HUES6 (cell line): ENCODE measurements at regions not wholly inside any gene's neighbourhood (a gene's known extent, or its start where the extent isn't known, plus 50 kb on each side); places are given as distances from the start of the nearest gene placed in this dataset.

Experiments used
- H3K27ac ChIP-seq: 2 replicates; pipeline ENCODE4 v1.7.0; 2013; ENCODE audit warnings: low read depth, mild to moderate bottlenecking, low read length, inconsistent platforms
- H3K27me3 ChIP-seq: 2 replicates; pipeline ENCODE4 v1.6.1; 2013; ENCODE audit warnings: low read length; ENCODE audit not compliant: control insufficient read depth, insufficient read depth
- H3K36me3 ChIP-seq: 2 replicates; pipeline ENCODE4 v1.6.1; 2013; ENCODE audit warnings: low read length; ENCODE audit not compliant: control insufficient read depth, insufficient read depth
- H3K4me1 ChIP-seq: 2 replicates; pipeline ENCODE4 v1.6.1; 2013; ENCODE audit warnings: low read length; ENCODE audit not compliant: control insufficient read depth, insufficient read depth
- H3K4me3 ChIP-seq: 2 replicates; pipeline ENCODE4 v1.5.1; 2013; ENCODE audit warnings: low read depth, low read length
- H3K9ac ChIP-seq: one replicate; pipeline ENCODE4 v1.6.1; 2013; ENCODE audit warnings: mild to moderate bottlenecking, low read length
- H3K9me3 ChIP-seq: 2 replicates; pipeline ENCODE4 v1.6.1; 2013; ENCODE audit warnings: low read depth, low read length; ENCODE audit not compliant: control insufficient read depth, insufficient read depth

DNA sequence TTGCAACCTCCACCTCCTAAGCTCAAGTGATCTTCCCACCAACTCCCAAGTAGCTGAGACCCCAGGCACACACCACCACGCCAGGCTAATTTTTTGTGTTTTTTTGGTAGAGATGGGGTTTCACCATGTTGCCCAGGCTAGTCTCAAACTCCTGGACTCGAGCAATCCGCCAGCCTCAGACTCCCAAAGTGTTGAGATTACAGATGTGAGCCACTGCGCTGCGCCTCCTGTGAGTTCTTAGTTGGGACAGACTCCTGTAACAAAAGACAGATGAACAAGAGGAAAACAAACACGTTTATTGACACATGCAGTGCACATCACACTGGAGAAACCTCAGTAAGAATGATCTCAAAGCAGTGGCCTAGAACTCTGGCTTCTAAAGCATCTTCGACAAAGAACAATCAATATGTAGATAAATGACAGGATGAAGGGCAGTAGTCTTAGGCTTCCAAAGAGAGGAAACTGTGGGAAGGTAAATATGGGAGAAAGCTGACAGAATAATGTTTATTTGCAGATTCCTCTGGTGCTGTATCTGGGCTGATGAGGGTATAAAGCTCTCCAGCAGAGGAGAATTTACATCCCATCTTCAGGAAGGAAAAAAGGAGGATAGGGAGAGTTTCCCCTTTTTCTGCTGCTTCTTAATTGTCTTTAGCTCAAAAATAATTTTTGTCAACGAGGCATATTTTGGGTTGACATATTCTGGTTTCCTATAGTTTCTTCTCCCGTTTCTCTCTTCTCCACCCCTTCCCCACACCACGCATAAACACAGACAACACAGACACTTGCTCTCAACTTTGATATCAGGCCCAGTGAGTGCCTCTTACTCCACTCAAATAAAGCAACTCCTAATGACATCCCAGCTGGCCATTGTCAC lies 84.7 kb upstream of the TNFAIP3 start:
- H3K9me3 ChIP-seq, result no peaks in the 10 kb centered on the region
- H3K36me3 ChIP-seq, result no peaks in the 10 kb centered on the region
- H3K4me1 ChIP-seq, result no peaks in the 10 kb centered on the region; the same call in 1 of the 2 replicates
- H3K4me3 ChIP-seq, result no peak overlapping the region
- no peak overlapping the region for H3K27ac ChIP-seq
- no peaks in the 10 kb centered on the region for H3K27me3 ChIP-seq
- H3K9ac ChIP-seq, result no peak overlapping the region

- no peaks in the 10 kb centered on the region for H3K36me3 ChIP-seq
- no peak overlapping the region; the same call in 1 of the 2 replicates for H3K27ac ChIP-seq
- H3K9me3 ChIP-seq, result no peaks in the 10 kb centered on the region
- no peak overlapping the region for H3K9ac ChIP-seq
- H3K4me3 ChIP-seq, result no peak overlapping the region
- H3K4me1 ChIP-seq, result no peaks in the 10 kb centered on the region; the same call in 1 of the 2 replicates
- no peaks in the 10 kb centered on the region for H3K27me3 ChIP-seq
Measured at GRCh38 chr6:137783710-137784109, 83.3 kb upstream of the TNFAIP3 start.

DNA sequence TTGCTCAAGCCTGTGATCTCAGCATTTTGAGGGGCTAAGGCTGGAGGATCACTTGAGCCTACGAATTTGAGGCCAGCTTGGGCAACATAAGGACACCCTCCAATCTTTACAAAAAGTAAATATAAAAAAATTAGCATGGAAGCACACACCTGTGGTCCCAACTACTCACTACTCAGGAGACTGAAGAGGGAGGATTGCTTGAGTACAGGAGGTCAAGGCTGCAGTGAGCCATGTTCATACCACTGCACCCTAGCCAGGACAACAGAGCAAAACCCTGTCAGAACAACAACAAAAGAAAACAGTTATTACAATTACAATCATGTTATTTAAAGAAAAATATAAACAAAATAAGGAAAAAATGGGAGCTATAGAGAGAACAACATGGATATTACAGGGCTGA lies 82.5 kb upstream of the TNFAIP3 start:
- Histone ChIP-seq H3K27ac (no peak overlapping the region), H3K4me1 (no peaks in the 10 kb centered on the region; the same call in 1 of the 2 replicates), H3K36me3 (no peaks in the 10 kb centered on the region), H3K27me3 (no peaks in the 10 kb centered on the region), H3K9ac (no peak overlapping the region), H3K9me3 (no peaks in the 10 kb centered on the region), H3K4me3 (no peak overlapping the region)

- H3K9me3 ChIP-seq, result no peaks in the 10 kb centered on the region
- H3K27ac ChIP-seq, result no peak overlapping the region
- H3K4me3 ChIP-seq, result no peak overlapping the region
- no peaks in the 10 kb centered on the region for H3K36me3 ChIP-seq
- no peak overlapping the region for H3K9ac ChIP-seq
- no peaks in the 10 kb centered on the region; the same call in 1 of the 2 replicates for H3K4me1 ChIP-seq
- H3K27me3 ChIP-seq, result no peaks in the 10 kb centered on the region
Measured at GRCh38 chr6:137787016-137787415, 80.0 kb upstream of the TNFAIP3 start.

- Histone ChIP-seq H3K27ac (no peak overlapping the region), H3K9ac (no peak overlapping the region)
Measured at GRCh38 chr6:137788248-137788647, 78.8 kb upstream of the TNFAIP3 start.

DNA sequence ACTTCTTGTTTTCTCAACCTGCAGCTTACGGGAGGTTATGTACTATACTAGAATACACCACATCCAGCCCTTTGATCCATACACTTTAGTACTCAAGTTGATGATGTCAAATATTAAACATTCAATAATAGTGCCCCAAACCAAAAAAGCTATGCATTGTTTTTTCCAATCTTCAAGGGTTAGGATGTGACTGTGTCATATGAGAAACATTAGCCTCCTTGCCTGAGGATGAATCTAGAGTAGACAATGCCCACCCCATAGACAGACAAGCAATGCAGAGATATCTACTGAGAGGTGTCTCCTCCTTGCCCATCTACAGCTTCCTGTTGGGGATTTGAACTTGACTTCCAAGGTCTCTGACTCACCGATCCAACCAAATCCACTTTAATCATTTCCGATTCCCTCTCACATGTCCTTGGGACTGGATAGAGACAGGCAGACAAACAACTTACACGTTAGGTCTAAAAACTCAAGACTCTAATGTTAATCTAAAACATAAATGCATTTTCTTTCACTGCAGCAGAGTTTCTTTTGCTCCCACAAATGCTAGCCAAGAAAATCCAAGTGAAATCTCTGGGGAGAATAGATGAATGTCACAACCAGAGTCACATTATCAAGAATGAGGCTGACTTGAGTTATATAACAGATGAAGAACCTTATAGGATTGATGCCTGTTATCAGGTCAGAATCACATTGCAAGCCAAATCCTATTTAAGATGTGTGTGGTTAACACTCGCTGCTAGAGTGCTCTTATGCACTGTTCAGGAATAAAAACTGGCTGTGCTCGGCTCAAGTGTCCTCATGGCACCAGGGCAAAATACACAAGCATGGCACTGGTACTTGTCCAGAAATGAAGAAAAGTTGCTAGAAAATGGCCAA lies 75.5 kb upstream of the TNFAIP3 start:
- no peak overlapping the region for H3K4me3 ChIP-seq
- no peaks in the 10 kb centered on the region for H3K27me3 ChIP-seq
- no peak overlapping the region for H3K27ac ChIP-seq
- H3K4me1 ChIP-seq, result no peaks in the 10 kb centered on the region
- no peak overlapping the region for H3K9ac ChIP-seq
- H3K36me3 ChIP-seq, result no peaks in the 10 kb centered on the region
- no peaks in the 10 kb centered on the region for H3K9me3 ChIP-seq

More at GRCh38 chr6:137788248-137788647, 78.8 kb upstream of the TNFAIP3 start:
- no peaks in the 10 kb centered on the region for H3K9me3 ChIP-seq
- no peaks in the 10 kb centered on the region; the same call in 1 of the 2 replicates for H3K4me1 ChIP-seq
- H3K27me3 ChIP-seq, result no peaks in the 10 kb centered on the region
- no peak overlapping the region for H3K4me3 ChIP-seq
- no peaks in the 10 kb centered on the region for H3K36me3 ChIP-seq

GRCh38 chr6:137792160-137793033 lies 74.7 kb upstream of the TNFAIP3 start:
- Histone ChIP-seq H3K4me3 (no peak overlapping the region), H3K9me3 (no peaks in the 10 kb centered on the region), H3K27ac (no peak overlapping the region), H3K36me3 (no peaks in the 10 kb centered on the region), H3K4me1 (no peaks in the 10 kb centered on the region), H3K27me3 (no peaks in the 10 kb centered on the region), H3K9ac (no peak overlapping the region)

DNA sequence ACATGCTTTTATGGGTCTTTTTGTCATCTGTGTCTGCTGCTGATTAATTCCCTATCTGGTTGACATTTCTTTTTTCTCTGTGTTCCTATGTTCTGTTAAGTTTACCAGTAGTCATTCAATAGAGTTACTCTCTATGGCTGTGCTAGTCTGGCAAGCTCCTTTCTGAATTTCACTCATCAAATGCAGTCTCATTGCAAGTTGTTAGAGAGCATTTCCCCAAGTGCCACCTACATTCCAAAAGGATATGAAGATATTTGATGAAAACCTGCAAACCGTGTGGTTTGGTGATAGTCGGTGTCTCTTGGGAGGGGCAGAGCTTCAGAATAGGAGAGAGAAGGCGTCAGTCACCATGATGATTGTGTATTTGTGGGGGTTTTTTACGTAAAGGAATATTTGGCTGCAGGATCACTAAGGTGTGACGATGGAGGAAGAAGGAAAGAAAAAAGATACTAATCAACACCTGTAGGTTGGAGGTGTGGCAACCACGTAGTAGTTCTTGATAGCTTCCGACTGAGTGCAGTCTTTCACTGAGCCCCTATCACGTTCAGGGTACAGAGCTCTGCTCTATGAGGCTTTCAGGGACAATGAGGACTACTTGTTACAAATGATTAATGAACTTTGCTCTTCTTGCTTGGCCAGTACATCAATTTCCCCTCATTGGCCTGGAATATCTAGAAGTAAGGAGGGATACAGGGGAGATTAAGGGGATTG lies 73.1 kb upstream of the TNFAIP3 start:
- H3K9me3 ChIP-seq, result no peaks in the 10 kb centered on the region
- H3K4me3 ChIP-seq, result no peak overlapping the region
- no peak overlapping the region for H3K9ac ChIP-seq
- no peaks in the 10 kb centered on the region for H3K36me3 ChIP-seq
- no peaks in the 10 kb centered on the region for H3K4me1 ChIP-seq
- H3K27me3 ChIP-seq, result no peaks in the 10 kb centered on the region
- H3K27ac ChIP-seq, result no peak overlapping the region

GRCh38 chr6:137794516-137795201 lies 72.4 kb upstream of the TNFAIP3 start:
- no peak overlapping the region for H3K4me3 ChIP-seq
- no peaks in the 10 kb centered on the region for H3K9me3 ChIP-seq
- H3K27ac ChIP-seq, result no peak overlapping the region
- no peaks in the 10 kb centered on the region for H3K36me3 ChIP-seq
- H3K9ac ChIP-seq, result no peak overlapping the region
- H3K4me1 ChIP-seq, result no peaks in the 10 kb centered on the region
- no peaks in the 10 kb centered on the region for H3K27me3 ChIP-seq

GRCh38 chr6:137795501-137795900 lies 71.6 kb upstream of the TNFAIP3 start:
- no peak overlapping the region for H3K27ac ChIP-seq
- no peaks in the 10 kb centered on the region for H3K4me1 ChIP-seq
- no peaks in the 10 kb centered on the region for H3K9me3 ChIP-seq

More at GRCh38 chr6:137795501-137795900, 71.6 kb upstream of the TNFAIP3 start:
- Histone ChIP-seq H3K36me3 (no peaks in the 10 kb centered on the region), H3K27me3 (no peaks in the 10 kb centered on the region), H3K9ac (no peak overlapping the region), H3K4me3 (no peak overlapping the region)
